Ureter (tissue), 1 donor: ENCODE measurements at regions not wholly inside any gene's neighbourhood (a gene's known extent, or its start where the extent isn't known, plus 50 kb on each side); places are given as distances from the start of the nearest gene placed in this dataset.

ENCODE experiments used
- DNase-seq: peaks from one replicate; pipeline ENCODE4 v3.0.0-alpha.2; 2020; ENCODE audit warnings: low spot score
- donor health status: DM: yes; HTN: yes; CAD: no.

GRCh38 chr2:128414946-128415778 is 96.5 kb upstream of the HS6ST1 start:
- no peak for DNase-seq

DNA sequence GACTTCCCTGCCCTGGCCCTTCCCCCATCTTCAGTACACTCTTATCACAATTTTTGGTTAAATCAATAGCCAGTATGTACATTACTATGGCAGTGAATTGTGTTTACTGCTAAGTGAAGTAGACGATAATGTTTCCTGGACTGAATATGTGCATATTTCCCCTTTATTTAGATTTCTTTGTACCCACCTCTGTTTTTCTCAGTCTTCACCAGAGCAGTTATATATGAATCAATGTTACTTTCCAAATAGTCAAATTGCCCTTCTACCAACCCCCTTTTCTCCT is 97.1 kb upstream of the HS6ST1 start:
- no peak for DNase-seq

- peak; percentile 17 for DNase-seq
Measured at GRCh38 chr2:128416109-128416785, 97.6 kb upstream of the HS6ST1 start.

GRCh38 chr2:128416806-128417205 is 98.1 kb upstream of the HS6ST1 start:
- DNase-seq: peak; percentile 29

GRCh38 chr2:128417264-128417663 is 98.6 kb upstream of the HS6ST1 start:
- peak; percentile 24 for DNase-seq

DNA sequence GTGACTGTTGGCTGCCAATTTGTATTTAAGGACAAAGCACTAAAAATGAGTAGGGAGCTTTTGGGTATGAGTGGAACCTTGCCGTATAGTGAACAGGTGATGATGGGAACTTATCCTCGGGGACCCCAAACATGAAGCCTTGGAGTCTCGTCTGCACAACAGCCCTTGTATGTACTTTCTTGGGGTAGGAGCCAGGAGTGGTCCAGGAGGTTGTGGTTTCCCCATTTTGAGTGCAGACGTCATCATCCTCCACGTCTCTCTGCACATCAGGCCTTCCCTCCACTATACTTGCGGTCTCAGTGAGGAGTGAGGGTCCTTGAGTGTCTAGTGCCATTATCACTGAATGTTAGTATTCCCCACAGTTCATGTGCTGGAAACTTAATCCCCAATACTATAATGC is 101.5 kb upstream of the HS6ST1 start:
- DNase-seq: no peak

DNA sequence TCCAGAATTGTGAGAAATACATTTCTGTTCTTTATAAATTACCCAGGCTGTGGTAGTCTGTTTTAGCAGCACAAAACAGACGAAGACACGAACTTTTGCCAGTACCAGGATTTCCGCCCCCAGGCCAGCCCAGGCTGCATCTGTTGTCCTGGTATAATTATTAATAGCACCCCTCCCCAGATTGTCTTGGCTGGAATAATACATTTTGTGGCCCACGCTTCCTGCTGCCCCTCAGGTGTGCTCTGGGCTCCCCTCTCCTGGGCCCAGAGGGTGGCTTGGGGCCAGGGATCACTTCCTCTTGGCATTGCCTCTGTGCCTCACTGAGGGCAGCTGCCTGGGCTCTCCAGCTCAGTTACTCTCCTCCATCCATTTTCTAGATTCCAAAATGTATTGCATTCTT is 102.1 kb upstream of the HS6ST1 start:
- DNase-seq: no peak

- peak; percentile 25 for DNase-seq
Measured at GRCh38 chr2:128421286-128421685, 102.6 kb upstream of the HS6ST1 start.

DNA sequence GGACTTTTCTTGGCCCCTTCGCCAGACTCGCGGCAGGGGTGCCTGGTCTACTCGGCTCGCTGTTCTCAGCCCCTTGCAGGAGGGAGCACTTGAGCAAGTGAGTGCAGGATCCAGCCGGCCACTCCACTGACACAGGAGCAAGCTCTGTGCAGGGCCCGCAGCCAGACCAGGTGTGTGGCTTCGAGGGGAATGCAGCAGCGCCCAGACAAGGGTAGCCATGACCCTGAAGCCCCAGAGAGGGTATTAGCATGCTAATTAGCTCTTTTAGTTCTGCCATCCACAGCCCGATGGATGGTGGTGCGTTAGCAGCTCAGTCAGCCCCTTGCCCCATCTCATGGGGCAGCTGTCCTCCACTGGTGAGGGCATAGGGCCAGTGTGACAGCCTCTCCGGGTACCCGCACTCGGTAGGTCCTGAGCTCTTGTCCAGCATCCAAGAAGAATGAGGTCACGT is 103.2 kb upstream of the HS6ST1 start:
- DNase-seq: peak; percentile 18

DNA sequence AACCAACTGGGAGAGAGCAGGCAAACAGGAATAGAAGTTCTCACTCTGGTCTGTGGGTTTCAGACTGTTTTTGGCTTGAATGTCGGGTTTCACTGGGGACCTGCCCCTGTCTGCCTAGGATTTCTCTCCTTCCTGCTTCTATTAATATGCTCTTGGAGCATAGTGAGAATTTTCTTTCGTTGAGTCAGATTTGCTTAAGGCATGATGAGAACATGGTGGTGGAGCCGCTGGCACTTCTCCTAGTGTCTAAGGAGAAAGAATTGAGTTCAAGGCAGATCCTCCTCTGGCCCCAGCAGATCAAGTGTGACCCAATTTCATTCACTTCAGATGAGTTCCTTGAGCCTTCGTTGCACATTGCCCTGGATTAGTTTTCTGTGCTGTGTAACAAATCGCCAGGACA is 103.9 kb upstream of the HS6ST1 start:
- DNase-seq: no peak

GRCh38 chr2:128423788-128424165 is 105.1 kb upstream of the HS6ST1 start:
- DNase-seq: peak; percentile 17

- DNase-seq: peak; percentile 40
Measured at GRCh38 chr2:128424406-128425171, 105.9 kb upstream of the HS6ST1 start.

DNA sequence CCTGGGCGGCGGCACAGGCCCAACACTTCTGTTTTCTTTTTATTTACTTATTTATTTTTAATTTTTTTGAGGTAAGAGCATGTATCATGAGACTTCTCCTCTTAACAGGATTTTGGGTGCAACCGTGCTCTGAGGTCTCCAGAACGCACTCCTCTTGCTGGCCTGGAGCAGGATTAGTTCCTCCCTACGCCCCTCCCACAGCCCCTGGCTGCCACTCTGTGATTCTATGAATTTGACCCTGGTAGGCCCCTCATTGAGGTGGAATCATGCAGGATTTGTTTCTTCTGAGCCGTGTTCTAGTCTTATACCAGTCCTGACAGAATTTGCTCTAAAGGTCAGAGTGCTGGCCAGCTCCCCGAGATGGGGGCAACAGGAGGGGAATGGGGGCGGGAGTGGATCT is 106.5 kb upstream of the HS6ST1 start:
- no peak for DNase-seq

DNA sequence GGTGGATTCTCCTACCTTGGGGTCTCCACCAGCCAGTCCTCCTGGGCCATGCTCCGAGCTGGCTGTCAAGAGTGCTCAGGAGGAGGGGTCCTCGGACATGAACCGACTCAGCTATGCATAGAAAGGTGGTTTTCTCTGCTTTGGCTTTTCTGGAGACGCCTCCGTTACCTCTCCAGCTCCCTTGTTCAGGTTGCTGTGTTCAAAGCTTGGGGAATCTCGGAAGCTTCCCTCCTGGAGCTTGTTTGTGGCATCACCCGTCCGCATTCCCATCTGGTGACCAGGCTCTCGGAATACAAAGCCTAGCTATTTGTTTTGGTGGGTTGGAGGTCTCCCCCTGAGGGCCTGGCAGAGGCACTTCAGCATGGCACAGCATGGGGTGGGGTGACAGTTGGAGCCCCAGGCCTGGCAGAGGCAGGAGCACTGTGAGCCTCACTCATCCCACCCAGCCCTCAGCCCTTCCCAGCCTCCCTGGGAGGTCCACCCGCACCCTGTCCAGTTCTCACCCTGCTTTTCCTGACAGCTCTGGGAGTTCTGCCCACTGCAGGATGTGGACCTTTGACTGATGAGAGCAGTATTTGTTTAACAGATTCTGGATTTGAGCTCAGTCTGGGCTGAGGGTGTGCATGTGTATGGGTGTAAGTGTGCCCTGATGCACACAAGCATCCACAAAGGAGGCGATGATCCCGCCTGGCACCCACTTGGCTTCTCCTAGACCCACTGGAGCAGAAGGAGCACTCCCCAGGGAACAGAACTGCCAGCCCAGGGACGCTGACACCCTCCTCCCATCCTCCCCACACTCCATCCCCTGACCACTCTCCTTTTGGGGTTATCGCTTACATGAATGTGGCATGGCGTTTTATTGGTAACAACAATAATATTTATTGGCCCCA is 107.3 kb upstream of the HS6ST1 start:
- no peak for DNase-seq

GRCh38 chr2:128427413-128427755 is 108.7 kb upstream of the HS6ST1 start:
- DNase-seq: no peak

GRCh38 chr2:128428415-128428814 is 109.7 kb upstream of the HS6ST1 start:
- no peak for DNase-seq

DNA sequence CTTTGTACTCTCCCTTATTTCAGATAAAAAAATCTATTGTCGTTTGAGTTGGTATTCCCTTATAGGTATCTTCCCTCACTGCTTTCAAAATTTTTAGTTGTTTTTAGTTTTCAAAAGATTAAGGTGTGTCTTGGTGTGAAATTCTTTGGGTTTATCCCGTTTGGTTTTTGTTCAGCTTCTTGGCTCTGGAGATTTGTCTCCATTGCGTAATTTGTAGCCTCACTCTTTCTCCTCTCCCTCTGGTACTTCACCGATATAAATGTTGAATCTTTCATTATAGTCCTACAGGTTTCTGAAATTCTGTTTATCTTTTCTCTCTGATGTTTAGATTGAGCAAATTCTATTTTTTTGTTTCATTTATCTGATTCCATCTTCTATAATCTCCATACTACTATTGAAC is 113.8 kb upstream of the HS6ST1 start:
- DNase-seq: no peak

DNA sequence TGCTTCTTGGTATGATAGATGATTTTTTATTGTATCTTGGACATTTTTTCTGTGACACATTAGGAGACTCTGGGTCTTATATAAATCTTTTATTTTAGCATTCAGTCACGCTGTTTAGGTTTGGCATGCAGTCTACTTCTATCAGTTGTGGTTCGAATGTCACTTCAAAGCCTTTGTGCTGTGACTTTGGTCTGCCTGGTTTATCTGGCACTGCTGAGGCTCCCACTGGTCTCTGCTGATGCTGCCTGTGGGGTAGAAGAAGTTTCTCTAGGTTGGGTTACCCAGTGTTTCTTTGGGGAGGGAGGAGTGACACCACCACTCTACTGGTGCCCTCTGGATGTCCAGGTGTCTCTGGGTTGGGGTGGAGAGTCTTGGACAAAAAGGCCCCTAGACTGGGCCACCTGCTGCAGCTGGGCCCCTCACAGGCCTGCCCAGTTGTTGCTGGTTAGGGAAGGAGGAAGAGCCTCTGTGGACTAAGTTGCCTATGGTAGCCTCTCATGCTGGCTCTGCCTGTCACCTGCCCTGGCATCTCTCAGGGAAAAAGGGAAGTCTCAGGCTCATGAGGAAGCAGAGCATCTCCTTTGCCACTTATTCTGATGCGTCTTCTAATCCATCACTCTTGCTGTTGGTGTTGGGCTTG is 115.4 kb upstream of the HS6ST1 start:
- no peak for DNase-seq

- no peak for DNase-seq
Measured at GRCh38 chr2:128435576-128436478, 117.2 kb upstream of the HS6ST1 start.

- no peak for DNase-seq
Measured at GRCh38 chr2:128436479-128437203, 118.0 kb upstream of the HS6ST1 start.
